ENCODE measurements at regions not wholly inside any gene's neighbourhood (a gene's known extent, or its start where the extent isn't known, plus 50 kb on each side); places are given as distances from the start of the nearest gene placed in this dataset.

DNA sequence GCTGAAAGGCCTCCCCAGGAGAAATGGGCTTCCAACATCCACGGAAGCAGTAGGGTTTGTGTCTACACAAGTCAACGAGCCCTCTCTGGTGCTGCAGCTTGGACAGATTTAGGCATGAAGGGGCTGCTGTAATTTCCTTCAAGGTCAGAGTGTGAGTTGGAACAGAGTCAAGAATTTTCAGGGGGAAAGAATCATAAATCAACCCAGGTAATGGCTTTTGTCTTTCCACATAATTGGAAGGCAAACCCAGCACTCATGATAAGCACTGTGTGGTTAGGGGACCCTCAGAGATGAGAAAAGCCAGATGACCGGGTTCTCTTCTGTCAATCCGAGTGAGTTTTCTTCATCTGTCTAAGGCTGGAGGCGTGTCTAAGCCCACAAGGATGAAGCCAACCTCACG is 78.6 kb upstream of the MXRA5 start:
- TF ChIP-seq CTCF (conservative IDR thresholded peaks at IDR 0.05; ENCODE audit: low read depth, low read length) (no peak), EZH2 (IDR thresholded peaks at IDR 0.05; ENCODE audit: borderline replicate concordance, low read depth, low read length, poor library complexity, severe bottlenecking) (no peak)

Measured in A673 (cell line).